ENCODE measurements at regions not wholly inside any gene's neighbourhood (a gene's known extent, or its start where the extent isn't known, plus 50 kb on each side); places are given as distances from the start of the nearest gene placed in this dataset.

GRCh38 chr3:148600902-148601765 lies 96.6 kb upstream of the AGTR1 start:
- Mint-ChIP-seq H3K36me3 (ENCODE audit: low read depth) (no peaks in the 10 kb centered on the region), H3K9me3 (peaks cover 4% of the 10 kb centered on the region), H3K27me3 (no peaks in the 10 kb centered on the region), H3K27ac (no peak overlapping the region), H3K4me1 (ENCODE audit: low read depth) (no peaks in the 10 kb centered on the region), H3K4me3 (no peak overlapping the region)
- TF ChIP-seq, protein P1, sequence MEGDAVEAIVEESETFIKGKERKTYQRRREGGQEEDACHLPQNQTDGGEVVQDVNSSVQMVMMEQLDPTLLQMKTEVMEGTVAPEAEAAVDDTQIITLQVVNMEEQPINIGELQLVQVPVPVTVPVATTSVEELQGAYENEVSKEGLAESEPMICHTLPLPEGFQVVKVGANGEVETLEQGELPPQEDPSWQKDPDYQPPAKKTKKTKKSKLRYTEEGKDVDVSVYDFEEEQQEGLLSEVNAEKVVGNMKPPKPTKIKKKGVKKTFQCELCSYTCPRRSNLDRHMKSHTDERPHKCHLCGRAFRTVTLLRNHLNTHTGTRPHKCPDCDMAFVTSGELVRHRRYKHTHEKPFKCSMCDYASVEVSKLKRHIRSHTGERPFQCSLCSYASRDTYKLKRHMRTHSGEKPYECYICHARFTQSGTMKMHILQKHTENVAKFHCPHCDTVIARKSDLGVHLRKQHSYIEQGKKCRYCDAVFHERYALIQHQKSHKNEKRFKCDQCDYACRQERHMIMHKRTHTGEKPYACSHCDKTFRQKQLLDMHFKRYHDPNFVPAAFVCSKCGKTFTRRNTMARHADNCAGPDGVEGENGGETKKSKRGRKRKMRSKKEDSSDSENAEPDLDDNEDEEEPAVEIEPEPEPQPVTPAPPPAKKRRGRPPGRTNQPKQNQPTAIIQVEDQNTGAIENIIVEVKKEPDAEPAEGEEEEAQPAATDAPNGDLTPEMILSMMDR (IDR thresholded peaks at IDR 0.05): no peak
- intact Hi-C loops (cut with DNase I, micrococcal nuclease): no loop called here
- CTCF ChIA-PET: no interaction called here
- POLR2A ChIA-PET: no interaction called here
- Histone ChIP-seq H3K9me3 (ENCODE audit: control insufficient read depth in 1 of 2, insufficient read depth in 1 of 2, low read length in 2 of 2) (no peaks in the 10 kb centered on the region), H3K4me1 (ENCODE audit: insufficient read depth, low read length) (no peaks in the 10 kb centered on the region), H3K4me3 (ENCODE audit: low read length) (no peak overlapping the region), H3K27me3 (ENCODE audit: control insufficient read depth in 1 of 2, insufficient read depth in 2 of 2, low read length in 2 of 2) (no peaks in the 10 kb centered on the region), H3K36me3 (ENCODE audit: insufficient read depth, low read length) (no peaks in the 10 kb centered on the region), H3K27ac (ENCODE audit: low read depth in 1 of 2, low read length in 2 of 2) (no peak overlapping the region)
- no peak for DNase-seq
- ATAC-seq (ENCODE audit: poor library complexity): no peak

- no peak for ATAC-seq (ENCODE audit: poor library complexity)
- no peak overlapping the region for H3K27ac ChIP-seq (ENCODE audit: low read depth in 1 of 2, low read length in 2 of 2)
- H3K27me3 ChIP-seq (ENCODE audit: control insufficient read depth in 1 of 2, insufficient read depth in 2 of 2, low read length in 2 of 2): no peaks in the 10 kb centered on the region
- H3K36me3 ChIP-seq (ENCODE audit: insufficient read depth, low read length): no peaks in the 10 kb centered on the region
- Mint-ChIP-seq H3K27me3 (no peaks in the 10 kb centered on the region), H3K4me1 (ENCODE audit: low read depth) (no peaks in the 10 kb centered on the region), H3K36me3 (ENCODE audit: low read depth) (no peaks in the 10 kb centered on the region), H3K9me3 (peaks cover 4% of the 10 kb centered on the region), H3K27ac (no peak overlapping the region), H3K4me3 (no peak overlapping the region)
- POLR2A ChIA-PET: no interaction called here
- H3K4me3 ChIP-seq (ENCODE audit: low read length): no peak overlapping the region
- TF ChIP-seq, protein P1 (IDR thresholded peaks at IDR 0.05): no peak
- DNase-seq: no peak
- CTCF ChIA-PET: no interaction called here
- H3K4me1 ChIP-seq (ENCODE audit: insufficient read depth, low read length): no peaks in the 10 kb centered on the region
- no peaks in the 10 kb centered on the region for H3K9me3 ChIP-seq (ENCODE audit: control insufficient read depth in 1 of 2, insufficient read depth in 1 of 2, low read length in 2 of 2)
- intact Hi-C loops (cut with DNase I, micrococcal nuclease): no loop called here
Observed at GRCh38 chr3:148601766-148602685, 95.7 kb upstream of the AGTR1 start.

GRCh38 chr3:148604270-148605085 lies 93.2 kb upstream of the AGTR1 start:
- no peak for ATAC-seq (ENCODE audit: poor library complexity)
- no peaks in the 10 kb centered on the region for H3K4me1 ChIP-seq (ENCODE audit: insufficient read depth, low read length)
- no peaks in the 10 kb centered on the region for H3K36me3 Mint-ChIP-seq (ENCODE audit: low read depth)
- no peak overlapping the region for H3K27ac ChIP-seq (ENCODE audit: low read depth in 1 of 2, low read length in 2 of 2)
- no peak for DNase-seq
- no peaks in the 10 kb centered on the region for H3K9me3 ChIP-seq (ENCODE audit: control insufficient read depth in 1 of 2, insufficient read depth in 1 of 2, low read length in 2 of 2)
- no peaks in the 10 kb centered on the region for H3K4me1 Mint-ChIP-seq (ENCODE audit: low read depth)
- TF ChIP-seq, protein P1 (IDR thresholded peaks at IDR 0.05): no peak
- H3K4me3 ChIP-seq (ENCODE audit: low read length): no peak overlapping the region
- no peak overlapping the region for H3K27ac Mint-ChIP-seq
- no peak overlapping the region for H3K4me3 Mint-ChIP-seq
- no peaks in the 10 kb centered on the region for H3K27me3 Mint-ChIP-seq
- POLR2A ChIA-PET: no interaction called here
- no peaks in the 10 kb centered on the region for H3K36me3 ChIP-seq (ENCODE audit: insufficient read depth, low read length)
- intact Hi-C loops (cut with DNase I, micrococcal nuclease): no loop called here
- peaks cover 8% of the 10 kb centered on the region for H3K9me3 Mint-ChIP-seq
- no peaks in the 10 kb centered on the region for H3K27me3 ChIP-seq (ENCODE audit: control insufficient read depth in 1 of 2, insufficient read depth in 2 of 2, low read length in 2 of 2)
- CTCF ChIA-PET: interaction anchor here (0.7 kb wide), 1 partner anchor 140 kb away, joined by 4 read pairs; no protein-coding TSS in a partner anchor

Measured in CD4-positive, alpha-beta T cell (primary cell).